A673 (cell line): ENCODE measurements at regions not wholly inside any gene's neighbourhood (a gene's known extent, or its start where the extent isn't known, plus 50 kb on each side); places are given as distances from the start of the nearest gene placed in this dataset.

ENCODE experiments used
- EZH2 ChIP-seq: fragments of 200-600 bp; sonication (generic); IDR thresholded peaks from 2 replicates; pipeline ENCODE4 v1.6.1; 2017; ENCODE audit warnings: borderline replicate concordance, low read depth, mild to moderate bottlenecking, mixed read lengths, antibody characterized with exemption, low read length; ENCODE audit not compliant: poor library complexity, severe bottlenecking
- TF ChIP-seq, protein P1 (sequence below): fragments of 300-800, 200-600 bp; sonication (generic); conservative IDR thresholded peaks from 2 replicates; pipeline ENCODE4 v1.5.1; 2017; ENCODE audit warnings: low read depth, mild to moderate bottlenecking, antibody characterized with exemption, low read length, moderate library complexity, mixed read lengths

DNA sequence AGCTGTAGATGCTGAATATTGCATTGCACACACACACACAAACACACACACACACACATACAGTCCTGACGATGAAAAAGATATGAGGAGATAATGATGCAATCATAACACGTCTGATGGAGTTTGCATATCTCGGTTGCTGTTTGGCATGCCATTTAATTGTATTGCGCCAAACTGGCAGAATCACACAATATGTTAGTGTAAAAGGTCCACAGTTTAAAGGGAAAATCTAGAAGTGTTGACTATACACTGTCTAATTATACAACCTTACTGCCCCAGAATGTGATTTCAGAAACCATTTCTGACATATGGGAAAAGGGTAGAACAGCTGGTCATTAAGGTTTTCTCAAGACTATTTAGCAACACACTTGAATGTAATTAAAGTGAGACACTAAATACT is 123.7 kb upstream of the PROX1 start:
- no peak for TF ChIP-seq EZH2
- TF ChIP-seq, protein P1, sequence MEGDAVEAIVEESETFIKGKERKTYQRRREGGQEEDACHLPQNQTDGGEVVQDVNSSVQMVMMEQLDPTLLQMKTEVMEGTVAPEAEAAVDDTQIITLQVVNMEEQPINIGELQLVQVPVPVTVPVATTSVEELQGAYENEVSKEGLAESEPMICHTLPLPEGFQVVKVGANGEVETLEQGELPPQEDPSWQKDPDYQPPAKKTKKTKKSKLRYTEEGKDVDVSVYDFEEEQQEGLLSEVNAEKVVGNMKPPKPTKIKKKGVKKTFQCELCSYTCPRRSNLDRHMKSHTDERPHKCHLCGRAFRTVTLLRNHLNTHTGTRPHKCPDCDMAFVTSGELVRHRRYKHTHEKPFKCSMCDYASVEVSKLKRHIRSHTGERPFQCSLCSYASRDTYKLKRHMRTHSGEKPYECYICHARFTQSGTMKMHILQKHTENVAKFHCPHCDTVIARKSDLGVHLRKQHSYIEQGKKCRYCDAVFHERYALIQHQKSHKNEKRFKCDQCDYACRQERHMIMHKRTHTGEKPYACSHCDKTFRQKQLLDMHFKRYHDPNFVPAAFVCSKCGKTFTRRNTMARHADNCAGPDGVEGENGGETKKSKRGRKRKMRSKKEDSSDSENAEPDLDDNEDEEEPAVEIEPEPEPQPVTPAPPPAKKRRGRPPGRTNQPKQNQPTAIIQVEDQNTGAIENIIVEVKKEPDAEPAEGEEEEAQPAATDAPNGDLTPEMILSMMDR = no peak
